HepG2 (cell line): ENCODE measurements at regions not wholly inside any gene's neighbourhood (a gene's known extent, or its start where the extent isn't known, plus 50 kb on each side); places are given as distances from the start of the nearest gene placed in this dataset.

ENCODE experiments used
- ATAC-seq: fragments of 200-7000 bp; cut with Tn5 transposase; 3 replicates; pipeline ENCODE4 v1.9.1; 2020; ENCODE audit warnings: mild to moderate bottlenecking, moderate library complexity
- BruUV-seq: library from RNA; stranded (reverse); fragments of 400-500 nt; replicated peaks from 2 replicates; lab custom pipeline; 2021; lab: Mats Ljungman, UMichigan
- CTCF ChIA-PET: fragments of 300-600 bp; formaldehyde crosslinking; extraction: SDS; loops from one replicate; lab custom pipeline; 2021; ENCODE audit warnings: low total read pairs, inconsistent platforms, low intra/inter-chr PET ratio; lab: Yijun Ruan, JAX
- POLR2A ChIA-PET: fragments of 350-600 bp; sonication (Branson Sonifier 250); formaldehyde crosslinking; loops from one replicate; lab custom pipeline; 2020; ENCODE audit warnings: antibody characterized with exemption, inconsistent platforms; lab: Yijun Ruan, JAX
- DNase-seq: peaks from one replicate; pipeline ENCODE4 v3.0.0-alpha.2; 2015; ENCODE audit warnings: low spot score
- FAIRE-seq: peaks from 3 replicates; lab custom pipeline; 2011; peaks lifted over from hg19 to GRCh38; lab: Jason Lieb, UNC
- H2AFZ ChIP-seq: one replicate; pipeline ENCODE4 v1.6.1; 2011; ENCODE audit warnings: low read length, inconsistent platforms
- H3K27ac ChIP-seq: fragments of 300-600 bp; 3 replicates; pipeline ENCODE4 v1.8.0; 2011; ENCODE audit warnings: mixed run types, mild to moderate bottlenecking, mixed read lengths, low read length, inconsistent platforms; ENCODE audit not compliant: insufficient read depth; ENCODE audit errors: extremely low read length
- H3K27me3 ChIP-seq, 2 experiments: fragments of 200-600 bp in 1 of 2; 2 replicates in 1 of 2; 3 replicates in 1 of 2; pipeline versions ENCODE4 v1.6.0 to v1.8.0; 2011; ENCODE audit warnings: low read length in 2 of 2, mild to moderate bottlenecking in 2 of 2, moderate library complexity in 2 of 2, inconsistent platforms in 1 of 2; ENCODE audit not compliant: insufficient read depth in 2 of 2, control insufficient read depth in 1 of 2
- H3K36me3 ChIP-seq, 2 experiments: fragments of 200-600 bp in 1 of 2; replicated peaks in 1 of 2; 2 replicates in 1 of 2; 3 replicates in 1 of 2; pipeline versions ENCODE4 v1.5.1 to v1.8.0; 2011; ENCODE audit warnings: low read length in 2 of 2, inconsistent platforms in 1 of 2; ENCODE audit not compliant: insufficient read depth in 2 of 2, control insufficient read depth in 1 of 2
- H3K4me1 ChIP-seq: 2 replicates; pipeline ENCODE4 v1.5.1; 2012; ENCODE audit warnings: low read length, inconsistent platforms; ENCODE audit not compliant: insufficient read depth
- H3K4me2 ChIP-seq: 2 replicates; pipeline ENCODE4 v1.6.0; 2011; ENCODE audit warnings: low read depth, low read length, inconsistent platforms
- H3K4me3 ChIP-seq, 3 experiments: fragments of 200-600 bp in 1 of 3; sonication (generic), shearing (Covaris generic) in 1 of 3; replicated peaks in 1 of 3; 2 replicates each; pipeline ENCODE4 v1.5.1; 2011 to 2016; ENCODE audit warnings: low read length in 3 of 3, inconsistent platforms in 2 of 3, low read depth in 2 of 3, mild to moderate bottlenecking in 2 of 3, control low read depth in 1 of 3, mixed read lengths in 1 of 3; ENCODE audit not compliant: insufficient read depth in 1 of 3
- H3K79me2 ChIP-seq: one replicate; pipeline ENCODE4 v1.6.1; 2011; ENCODE audit warnings: low read length, inconsistent platforms; ENCODE audit not compliant: insufficient read depth
- H3K9ac ChIP-seq: 2 replicates; pipeline ENCODE4 v1.6.0; 2011; ENCODE audit warnings: mild to moderate bottlenecking, low read depth, low read length, inconsistent platforms; ENCODE audit not compliant: insufficient read depth
- H3K9me3 ChIP-seq: 2 replicates; pipeline ENCODE4 v1.5.1; 2012; ENCODE audit warnings: mild to moderate bottlenecking, low read length
- H4K20me1 ChIP-seq: 2 replicates; pipeline ENCODE4 v1.6.0; 2011; ENCODE audit warnings: inconsistent platforms, mild to moderate bottlenecking, low read length, moderate library complexity; ENCODE audit not compliant: insufficient read depth
- HDAC6 ChIP-seq: fragments of 200-600 bp; sonication (generic); IDR thresholded peaks from 2 replicates; pipeline ENCODE4 v1.7.0; 2017; ENCODE audit warnings: mild to moderate bottlenecking, antibody characterized with exemption, low read length, low read depth
- NFE2L2 ChIP-seq: fragments of 150-350 bp; IDR thresholded peaks from 2 replicates; pipeline ENCODE4 v1.6.1; 2014; ENCODE audit warnings: low read length
- RFX5 ChIP-seq: IDR thresholded peaks from 2 replicates; pipeline ENCODE4 v1.6.1; 2011; ENCODE audit warnings: low read depth, low read length, improper control_type of control experiment
- SNRNP70 ChIP-seq: fragments of 200-400 bp; formaldehyde crosslinking; IDR thresholded peaks from 2 replicates; pipeline ENCODE4 v1.6.1; 2017; ENCODE audit warnings: mild to moderate bottlenecking, low read depth, low read length, moderate library complexity
- THAP8 ChIP-seq: sonication (generic); formaldehyde crosslinking; IDR thresholded peaks from 2 replicates; pipeline ENCODE4 v1.5.1; 2020; ENCODE audit warnings: missing genetic modification reagents, mild to moderate bottlenecking, borderline replicate concordance
- TP53 ChIP-seq: sonication (generic); formaldehyde crosslinking; conservative IDR thresholded peaks from 2 replicates; pipeline ENCODE4 v1.4.0; 2020; ENCODE audit warnings: missing genetic modification reagents
- ZBTB7A ChIP-seq: sonication (generic); formaldehyde crosslinking; IDR thresholded peaks from 2 replicates; pipeline ENCODE4 v1.8.0; 2022; ENCODE audit warnings: mild to moderate bottlenecking, missing genetic modification reagents
- ZNF207 ChIP-seq: fragments of 450-650 bp; IDR thresholded peaks from 2 replicates; pipeline ENCODE4 v1.6.1; 2016; ENCODE audit warnings: antibody characterized with exemption, borderline replicate concordance
- ZNF432 ChIP-seq: sonication (generic); formaldehyde crosslinking; IDR thresholded peaks from 2 replicates; pipeline ENCODE4 v1.5.0; 2020; ENCODE audit warnings: missing genetic modification reagents, mild to moderate bottlenecking, borderline replicate concordance
- ZNF512B ChIP-seq: sonication (generic); formaldehyde crosslinking; IDR thresholded peaks from 2 replicates; pipeline ENCODE4 v1.5.1; 2020; ENCODE audit warnings: missing genetic modification reagents, mild to moderate bottlenecking, borderline replicate concordance
- WGBS: methylation state at CpG from one replicate; pipeline ENCODE4 v1.1.6; 2017; ENCODE audit warnings: low lambda C conversion rate; 5-methylcytosine and 5-hydroxymethylcytosine counted together
- in situ Hi-C: cut with HindIII; loops from 2 replicates; pipeline ENCODE4 v1.10.0; 2017; ENCODE audit warnings: low pct_unique_long_range_greater_than_20kb; ENCODE audit not compliant: extremely low pct_ligation_motif_present
- intact Hi-C: fragments of 100-400 bp; cut with micrococcal nuclease; formaldehyde crosslinking; loops from one replicate; pipeline ENCODE4 v1.10.0; 2022; ENCODE audit not compliant: unreplicated experiment

- H3K36me3 ChIP-seq: no peaks in the 10 kb centered on the region
- H3K4me3 ChIP-seq: no peak overlapping the region
- ATAC-seq: no peak
- no peaks in the 10 kb centered on the region for H3K79me2 ChIP-seq
- intact Hi-C loops: no loop called here
- no peak overlapping the region for H3K27ac ChIP-seq
- H3K4me2 ChIP-seq: no peak overlapping the region
- no peak overlapping the region for H2AFZ ChIP-seq
- WGBS: 0% methylated on average over 1 of the region's 1 CpG
- no peak for DNase-seq
- CTCF ChIA-PET: no interaction called here
- no peak overlapping the region for H3K9ac ChIP-seq
- no peaks in the 10 kb centered on the region for H3K4me1 ChIP-seq
- H4K20me1 ChIP-seq: no peaks in the 10 kb centered on the region
- H3K27me3 ChIP-seq: peaks cover 2 to 19% of the 10 kb centered on the region in 2 experiments; a peak in 4 of 5 replicates
- in situ Hi-C loops: no loop called here
- no peak for FAIRE-seq
- no peaks in the 10 kb centered on the region for H3K9me3 ChIP-seq
- POLR2A ChIA-PET: no interaction called here
- no TSS peak for BruUV-seq
- no peak for TF ChIP-seq NFE2L2
- no peak for TF ChIP-seq THAP8 (CRISPR knock-in tag)
- TF ChIP-seq ZNF432 (CRISPR knock-in tag): no peak
- TF ChIP-seq ZNF207: no peak
- TF ChIP-seq HDAC6: no peak
Measured at GRCh38 chr10:3693698-3694080, 91.3 kb downstream of the KLF6 start.

GRCh38 chr10:3693022-3693697 lies 91.8 kb downstream of the KLF6 start:
- H3K27me3 ChIP-seq: peaks cover 2 to 17% of the 10 kb centered on the region in 2 experiments; a peak in 4 of 5 replicates
- CTCF ChIA-PET: no interaction called here
- BruUV-seq: no TSS peak
- no peak overlapping the region for H3K9ac ChIP-seq
- no peak for ATAC-seq
- no peak overlapping the region for H3K4me2 ChIP-seq
- H3K4me1 ChIP-seq: no peaks in the 10 kb centered on the region
- H2AFZ ChIP-seq: no peak overlapping the region
- in situ Hi-C loops: no loop called here
- no peaks in the 10 kb centered on the region for H3K79me2 ChIP-seq
- WGBS: 72% methylated on average over 9 of the region's 11 CpGs
- FAIRE-seq: no peak
- TF ChIP-seq TP53 (CRISPR knock-in tag) (no peak), ZBTB7A (no peak), ZNF512B (CRISPR knock-in tag) (no peak), SNRNP70 (no peak), RFX5 (no peak)
- TF ChIP-seq, all 625 proteins: peak for 0
- intact Hi-C loops: no loop called here
- H3K27ac ChIP-seq: no peak overlapping the region
- POLR2A ChIA-PET: no interaction called here
- H3K4me3 ChIP-seq: no peak overlapping the region
- H3K9me3 ChIP-seq: no peaks in the 10 kb centered on the region
- H4K20me1 ChIP-seq: no peaks in the 10 kb centered on the region
- no peak for DNase-seq
- no peaks in the 10 kb centered on the region for H3K36me3 ChIP-seq
